KOPT-K1 (cell line): ENCODE measurements at regions not wholly inside any gene's neighbourhood (a gene's known extent, or its start where the extent isn't known, plus 50 kb on each side); places are given as distances from the start of the nearest gene placed in this dataset.

Experiments used
- H3K27ac ChIP-seq: fragments of 200-600 bp; sonication (generic); 2 replicates; pipeline ENCODE4 v1.5.1; 2016; ENCODE audit warnings: antibody characterized with exemption, mild to moderate bottlenecking, low read depth, low read length; ENCODE audit not compliant: poor library complexity, severe bottlenecking
- H3K36me3 ChIP-seq: fragments of 200-600 bp; sonication (generic); 2 replicates; pipeline ENCODE4 v1.5.1; 2017; ENCODE audit warnings: antibody characterized with exemption, mild to moderate bottlenecking, low read length, moderate library complexity; ENCODE audit not compliant: insufficient read depth
- H3K9me3 ChIP-seq: fragments of 200-600 bp; sonication (generic); 2 replicates; pipeline ENCODE4 v1.5.1; 2017; ENCODE audit warnings: antibody characterized with exemption, low read length, mild to moderate bottlenecking; ENCODE audit not compliant: insufficient read depth, poor library complexity, severe bottlenecking

DNA sequence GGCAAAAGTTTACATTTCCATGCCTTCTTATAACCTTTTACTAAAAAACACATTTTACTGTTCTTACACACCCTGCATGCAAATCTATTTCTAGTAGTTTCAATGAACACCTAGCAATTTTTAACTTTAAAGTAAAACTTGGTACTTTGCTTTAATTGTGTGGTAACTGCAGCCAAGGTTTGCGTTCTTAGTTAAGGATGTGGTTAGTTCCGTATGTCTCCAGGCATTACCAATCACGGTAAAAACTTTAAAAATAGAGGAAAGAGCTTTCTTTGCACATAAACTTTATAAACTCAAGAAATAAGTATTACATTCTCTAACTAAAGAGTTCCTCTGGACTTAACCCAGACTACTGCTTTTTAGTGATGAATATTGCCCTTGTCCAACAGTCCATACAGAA, 795.2 kb downstream of the SLC16A7 start:
- Histone ChIP-seq H3K36me3 (no peaks in the 10 kb centered on the region), H3K27ac (no peak overlapping the region), H3K9me3 (no peaks in the 10 kb centered on the region)

DNA sequence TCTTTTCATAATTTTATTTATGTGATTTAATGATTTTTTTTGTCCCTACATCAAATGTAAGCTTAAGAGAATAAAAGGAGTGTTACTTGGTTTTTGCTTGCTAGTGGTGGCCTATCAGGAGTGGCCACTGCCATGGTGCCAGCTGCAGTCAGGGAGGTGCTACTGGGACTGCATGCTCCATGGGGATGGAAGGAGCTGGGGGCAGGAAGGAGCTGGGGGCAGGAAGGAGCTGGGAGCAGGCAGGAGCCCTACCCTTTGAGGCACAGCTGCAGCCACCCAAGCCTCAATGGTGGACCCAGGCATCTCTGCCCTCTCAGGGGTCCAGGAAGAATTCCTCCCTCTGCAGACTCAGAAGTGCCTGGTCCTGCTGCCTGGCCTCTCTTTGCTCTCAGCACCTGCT, 796.0 kb downstream of the SLC16A7 start:
- Histone ChIP-seq H3K9me3 (no peaks in the 10 kb centered on the region), H3K36me3 (no peaks in the 10 kb centered on the region), H3K27ac (no peak overlapping the region)

- Histone ChIP-seq H3K27ac (no peak overlapping the region), H3K36me3 (no peaks in the 10 kb centered on the region)
These were observed 797.3 kb downstream of the SLC16A7 start for GRCh38 chr12:60393093-60393492.

GRCh38 chr12:60394665-60395064, 798.8 kb downstream of the SLC16A7 start:
- Histone ChIP-seq H3K36me3 (no peaks in the 10 kb centered on the region), H3K27ac (no peak overlapping the region), H3K9me3 (no peaks in the 10 kb centered on the region)

More at GRCh38 chr12:60393093-60393492, 797.3 kb downstream of the SLC16A7 start:
- no peaks in the 10 kb centered on the region for H3K9me3 ChIP-seq

- no peaks in the 10 kb centered on the region for H3K9me3 ChIP-seq
- no peak overlapping the region for H3K27ac ChIP-seq
- no peaks in the 10 kb centered on the region for H3K36me3 ChIP-seq
These were observed 802.7 kb downstream of the SLC16A7 start for GRCh38 chr12:60398547-60398946.

- Histone ChIP-seq H3K27ac (no peak overlapping the region), H3K9me3 (no peaks in the 10 kb centered on the region), H3K36me3 (no peaks in the 10 kb centered on the region)
These were observed 803.2 kb downstream of the SLC16A7 start for GRCh38 chr12:60399064-60399463.

DNA sequence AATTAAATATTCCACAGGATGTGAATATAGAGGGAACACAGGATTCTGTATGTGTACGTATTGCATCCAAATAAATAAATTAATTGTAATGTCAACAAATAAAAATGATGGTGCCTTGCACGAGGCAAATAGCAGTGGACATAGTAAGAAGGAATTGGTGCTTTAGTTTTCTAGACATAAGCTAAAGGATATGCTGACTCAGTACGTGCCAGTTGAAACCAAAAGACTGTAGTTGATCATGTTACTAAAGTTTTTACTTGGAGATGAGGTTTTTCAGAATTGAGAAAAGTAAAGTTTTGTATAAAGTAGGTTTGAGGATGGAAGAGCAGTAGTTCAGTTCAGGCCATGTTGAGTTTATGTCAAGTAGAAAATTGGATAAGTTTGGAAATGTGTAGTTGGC, 807.2 kb downstream of the SLC16A7 start:
- no peak overlapping the region for H3K27ac ChIP-seq
- H3K36me3 ChIP-seq = no peaks in the 10 kb centered on the region
- no peaks in the 10 kb centered on the region for H3K9me3 ChIP-seq

DNA sequence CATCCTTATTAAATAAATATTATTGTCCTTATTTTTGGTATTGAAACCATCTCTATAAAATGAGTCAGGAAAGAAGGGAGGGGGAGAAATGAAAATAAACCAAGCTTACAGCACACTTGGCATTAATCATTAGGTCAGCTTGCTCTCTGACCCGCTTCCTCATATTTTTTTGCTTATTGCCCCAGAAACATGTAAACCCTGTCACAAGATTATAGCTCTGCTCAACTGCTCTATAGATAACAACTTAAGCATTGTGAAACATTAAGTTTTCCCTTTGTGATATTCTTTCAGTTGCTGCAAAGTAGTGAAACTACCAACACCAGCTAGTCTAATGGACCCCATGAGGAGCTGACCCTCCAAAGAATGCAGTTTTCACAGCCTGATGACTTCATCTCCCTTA, 819.5 kb downstream of the SLC16A7 start:
- H3K36me3 ChIP-seq = no peaks in the 10 kb centered on the region
- H3K27ac ChIP-seq = no peak overlapping the region
- no peaks in the 10 kb centered on the region for H3K9me3 ChIP-seq

DNA sequence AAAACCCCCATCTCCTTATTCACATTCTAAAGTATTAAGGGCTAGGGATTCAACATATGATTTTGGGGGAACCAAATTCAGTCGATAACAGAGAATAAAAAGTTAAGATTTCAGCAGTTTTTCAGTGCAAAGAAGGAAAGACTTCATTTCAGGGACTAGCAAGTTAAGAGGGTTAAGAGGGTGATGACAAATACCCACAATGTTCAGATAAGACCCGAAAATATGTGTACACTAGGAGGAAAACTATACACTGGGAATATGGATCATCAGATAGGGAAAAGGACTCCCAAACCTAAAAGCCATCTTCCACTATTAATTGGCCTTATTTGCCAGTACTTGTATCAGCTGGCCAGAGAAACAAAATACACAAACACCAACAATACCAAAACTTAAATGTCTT, 824.2 kb downstream of the SLC16A7 start:
- Histone ChIP-seq H3K36me3 (no peaks in the 10 kb centered on the region), H3K9me3 (no peaks in the 10 kb centered on the region), H3K27ac (no peak overlapping the region)

GRCh38 chr12:60421741-60422140, 825.9 kb downstream of the SLC16A7 start:
- no peaks in the 10 kb centered on the region for H3K9me3 ChIP-seq
- H3K27ac ChIP-seq = no peak overlapping the region
- no peaks in the 10 kb centered on the region for H3K36me3 ChIP-seq

GRCh38 chr12:60437297-60437696, 841.5 kb downstream of the SLC16A7 start:
- no peaks in the 10 kb centered on the region for H3K9me3 ChIP-seq
- H3K27ac ChIP-seq = no peak overlapping the region
- H3K36me3 ChIP-seq = no peaks in the 10 kb centered on the region

DNA sequence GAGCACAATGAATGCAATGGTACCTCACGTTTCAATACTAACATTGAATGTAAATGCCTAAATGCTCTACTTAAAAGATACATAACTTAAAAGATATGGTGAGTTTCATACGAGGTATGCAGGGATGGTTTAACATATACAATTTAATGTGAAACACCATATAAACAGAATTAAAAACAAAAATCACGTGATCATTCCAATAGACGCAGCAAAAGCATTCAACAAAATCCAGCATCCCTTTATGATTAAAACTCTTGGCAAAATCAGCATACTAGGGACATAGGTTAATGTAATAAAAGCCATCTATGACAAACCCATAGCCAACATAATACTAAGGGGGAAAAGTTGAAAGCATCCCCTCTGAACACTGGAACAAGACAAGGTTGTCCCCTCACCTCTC, 845.7 kb downstream of the SLC16A7 start:
- Histone ChIP-seq H3K27ac (no peak overlapping the region), H3K9me3 (no peaks in the 10 kb centered on the region), H3K36me3 (no peaks in the 10 kb centered on the region)

GRCh38 chr12:60451457-60451856, 855.6 kb downstream of the SLC16A7 start:
- Histone ChIP-seq H3K36me3 (no peaks in the 10 kb centered on the region), H3K27ac (no peak overlapping the region), H3K9me3 (no peaks in the 10 kb centered on the region)

DNA sequence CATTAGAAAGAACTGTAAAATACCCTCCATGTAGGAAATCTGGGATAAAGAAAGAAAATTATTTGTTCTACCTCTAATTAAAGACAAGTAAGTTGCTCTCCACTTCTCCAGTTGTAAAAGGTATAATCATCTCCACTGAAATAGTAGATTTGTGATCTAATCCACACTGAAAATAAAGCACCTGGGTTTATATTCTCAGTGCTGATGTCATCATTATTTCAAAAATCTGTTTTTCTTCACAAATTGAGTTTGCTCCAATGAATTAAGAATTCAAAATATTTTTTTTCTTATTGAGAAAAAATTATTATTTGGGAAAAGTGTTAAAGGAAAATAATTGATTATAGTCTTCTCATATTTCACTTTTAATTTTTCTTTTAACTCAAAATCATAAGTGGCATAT, 869.2 kb downstream of the SLC16A7 start:
- Histone ChIP-seq H3K9me3 (no peaks in the 10 kb centered on the region), H3K36me3 (no peaks in the 10 kb centered on the region), H3K27ac (no peak overlapping the region)

- H3K36me3 ChIP-seq = no peaks in the 10 kb centered on the region
- H3K27ac ChIP-seq = no peak overlapping the region
- no peaks in the 10 kb centered on the region for H3K9me3 ChIP-seq
These were observed 872.7 kb downstream of the SLC16A7 start for GRCh38 chr12:60468546-60468945.

DNA sequence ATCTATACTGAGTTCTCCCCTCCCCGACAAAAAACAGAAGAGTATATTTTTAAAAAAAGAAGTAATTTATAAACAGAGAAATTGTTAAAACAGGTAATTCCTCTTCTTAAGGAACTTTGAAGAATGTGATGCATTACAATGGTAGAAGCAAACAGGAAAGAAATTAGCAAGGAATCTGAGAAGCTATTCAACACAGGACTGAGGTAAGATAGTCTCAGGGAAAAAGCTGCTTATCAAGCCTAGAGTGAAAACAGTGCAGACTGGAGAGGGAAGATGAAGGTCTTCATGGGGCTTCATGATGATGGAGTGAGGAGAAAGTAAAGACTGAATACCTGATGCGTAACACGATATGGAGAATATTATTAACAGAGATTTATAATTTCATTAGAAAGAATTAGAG, 880.0 kb downstream of the SLC16A7 start:
- no peaks in the 10 kb centered on the region for H3K36me3 ChIP-seq
- no peak overlapping the region for H3K27ac ChIP-seq
- H3K9me3 ChIP-seq = no peaks in the 10 kb centered on the region

GRCh38 chr12:60487284-60487683, 891.5 kb downstream of the SLC16A7 start:
- H3K36me3 ChIP-seq = no peaks in the 10 kb centered on the region

More at GRCh38 chr12:60487284-60487683, 891.5 kb downstream of the SLC16A7 start:
- Histone ChIP-seq H3K9me3 (no peaks in the 10 kb centered on the region), H3K27ac (no peak overlapping the region)
